GM18861 (cell line): ENCODE measurements at regions not wholly inside any gene's neighbourhood (a gene's known extent, or its start where the extent isn't known, plus 50 kb on each side); places are given as distances from the start of the nearest gene placed in this dataset.
"Not testable (repeated sequence)": the region's sequence is repeated elsewhere in the genome, so short reads cannot be mapped to it uniquely, and the experiment has no call there.

Experiments used
- ATAC-seq: cut with Tn5 transposase; IDR thresholded peaks from one replicate; pipeline ENCODE4 v1.9.1; 2021; ENCODE audit not compliant: unreplicated experiment

DNA sequence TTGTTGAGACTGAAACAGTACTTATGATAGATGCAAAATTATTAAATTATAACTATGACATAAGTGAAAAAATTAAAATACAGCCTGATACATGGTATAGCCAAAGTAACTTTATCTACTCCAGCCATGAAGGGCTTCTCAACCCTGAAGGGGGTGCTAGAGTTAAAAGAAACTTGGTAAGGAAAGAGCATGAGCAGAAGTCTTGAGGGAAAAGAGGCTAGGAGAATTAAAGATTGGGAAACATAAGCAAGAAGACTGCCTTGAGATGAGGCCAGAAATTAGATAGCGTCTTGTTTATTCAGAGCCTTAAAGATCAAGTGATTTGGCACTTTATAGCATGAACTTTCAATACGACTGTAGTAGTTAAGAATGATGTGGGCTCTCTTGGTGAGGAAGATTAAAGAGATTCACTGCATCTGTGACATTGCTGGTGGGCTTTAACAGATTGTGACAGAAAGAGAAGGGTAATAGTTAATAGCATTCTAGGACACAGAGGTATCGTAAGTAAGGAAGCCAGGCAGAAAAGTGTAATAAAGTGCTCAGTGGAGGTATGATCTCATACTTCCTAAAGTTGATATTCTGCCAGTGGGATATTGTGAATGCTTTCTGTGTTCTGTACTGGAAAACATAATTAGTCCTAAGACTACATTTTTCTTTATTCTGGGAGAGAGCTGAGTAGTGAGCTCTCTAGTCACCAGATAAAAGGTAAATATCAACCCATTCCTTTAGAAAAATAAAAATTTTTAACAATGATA, 385.4 kb upstream of the PRR20A start:
- ATAC-seq = no peak

DNA sequence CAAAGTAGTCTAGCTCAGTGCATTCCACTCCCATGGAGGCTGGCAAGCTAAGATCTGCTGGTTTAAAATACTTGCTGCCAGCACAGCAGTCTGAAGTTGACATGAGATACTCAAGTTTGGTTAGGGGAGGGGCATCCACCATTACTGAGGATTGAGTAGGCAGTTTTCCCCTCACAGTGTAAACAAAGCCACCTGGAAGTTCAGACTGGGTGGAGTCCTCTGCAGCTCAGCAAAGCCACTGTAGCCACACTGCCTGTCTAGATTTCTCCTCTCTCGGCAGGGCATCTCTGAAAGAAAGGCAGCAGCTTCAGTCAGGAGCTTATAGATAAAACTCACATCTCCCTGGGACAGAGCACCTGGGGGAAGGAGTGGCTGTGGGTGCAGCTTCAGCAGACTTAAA, 377.4 kb upstream of the PRR20A start:
- ATAC-seq = not testable (repeated sequence)

DNA sequence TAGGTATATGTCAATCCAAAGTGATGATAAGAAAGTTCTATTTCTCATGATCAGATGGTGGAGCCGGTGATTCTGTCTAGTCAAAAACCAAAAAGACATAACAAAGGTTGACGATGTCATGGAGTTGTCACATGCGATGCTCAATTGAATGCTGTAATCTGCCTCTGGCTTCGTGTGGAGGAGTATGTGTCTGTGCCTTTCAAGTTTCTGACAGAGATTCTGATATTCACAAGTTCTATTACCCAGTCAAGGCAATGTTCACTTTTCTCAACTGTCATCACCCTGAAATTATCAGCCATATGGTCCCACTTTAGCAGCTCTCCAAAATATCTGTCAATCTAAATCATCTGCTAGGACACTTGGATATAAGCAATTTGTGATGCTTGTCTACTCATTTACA, 367.6 kb upstream of the PRR20A start:
- ATAC-seq = no peak

DNA sequence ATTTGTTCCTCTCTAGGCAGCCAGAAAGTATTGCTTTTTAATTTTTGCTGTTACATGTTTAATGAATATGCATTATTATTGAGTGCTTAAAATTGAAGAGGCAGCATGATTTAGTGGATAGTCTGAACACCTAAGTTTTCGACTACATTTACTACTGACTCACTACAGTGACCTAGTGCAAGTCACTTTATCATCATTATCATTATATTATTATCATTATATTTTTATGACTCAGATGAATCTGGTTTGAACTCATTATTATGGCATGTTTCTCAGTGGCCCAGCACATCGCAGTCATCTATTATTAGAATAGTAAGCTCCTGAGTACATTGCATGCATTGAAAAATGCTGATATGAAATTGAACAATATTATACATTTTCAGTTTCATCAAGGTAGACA, 351.2 kb upstream of the PRR20A start:
- no peak for ATAC-seq

DNA sequence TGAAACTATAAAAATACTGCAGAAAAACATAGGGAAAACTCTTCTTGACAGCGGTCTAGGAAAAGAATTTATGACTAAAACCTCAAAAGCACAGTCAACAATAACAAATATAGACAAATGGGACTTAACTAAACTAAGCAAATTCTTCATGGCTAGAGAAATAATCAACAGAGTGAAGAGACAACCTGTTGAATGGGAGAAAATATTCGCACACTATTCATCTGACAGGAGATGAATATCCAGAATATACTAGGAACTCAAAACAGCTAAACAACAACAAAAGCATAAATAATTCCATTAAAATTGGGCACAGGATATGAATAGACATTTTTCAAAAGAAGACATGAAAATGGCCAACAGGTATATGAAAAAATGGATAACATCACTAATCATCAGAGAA, 303.6 kb upstream of the PRR20A start:
- no peak for ATAC-seq

DNA sequence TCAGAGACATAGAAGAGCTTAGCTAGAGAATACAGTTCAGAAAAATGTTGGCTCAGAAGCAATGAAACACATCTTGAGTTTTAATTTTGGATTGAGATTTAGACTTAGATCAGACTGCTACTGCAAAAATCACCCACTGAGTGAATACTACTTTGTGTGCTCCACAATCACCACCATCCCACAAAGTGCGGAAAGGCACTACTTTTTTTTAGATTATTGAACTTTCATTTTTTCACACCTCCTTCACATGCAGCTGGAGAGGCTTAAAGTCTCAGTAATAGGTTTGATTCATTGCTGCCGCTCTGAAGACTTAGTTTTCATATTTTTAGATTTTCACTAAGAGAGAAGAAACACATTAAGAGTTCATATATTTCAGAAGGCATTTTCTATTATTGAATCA, 289.9 kb upstream of the PRR20A start:
- ATAC-seq = no peak

DNA sequence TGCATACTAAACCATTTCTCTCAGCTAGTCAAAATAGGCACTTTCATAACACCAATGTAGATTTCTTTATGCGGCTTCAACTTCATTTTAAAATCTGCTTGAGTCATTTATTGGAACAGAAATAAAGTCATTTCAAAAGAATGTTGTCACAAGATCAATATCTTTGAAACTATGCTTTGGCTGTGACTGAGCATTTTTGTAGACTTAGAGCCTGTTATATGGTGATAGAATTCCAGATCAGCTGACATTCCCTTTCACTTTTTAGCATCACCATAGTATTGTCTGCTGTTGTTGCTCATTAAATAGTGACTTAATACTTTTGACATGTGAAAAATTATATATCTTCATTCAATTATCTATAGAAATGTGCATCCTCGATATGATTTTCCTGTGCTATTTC, 279.2 kb upstream of the PRR20A start:
- no peak for ATAC-seq

DNA sequence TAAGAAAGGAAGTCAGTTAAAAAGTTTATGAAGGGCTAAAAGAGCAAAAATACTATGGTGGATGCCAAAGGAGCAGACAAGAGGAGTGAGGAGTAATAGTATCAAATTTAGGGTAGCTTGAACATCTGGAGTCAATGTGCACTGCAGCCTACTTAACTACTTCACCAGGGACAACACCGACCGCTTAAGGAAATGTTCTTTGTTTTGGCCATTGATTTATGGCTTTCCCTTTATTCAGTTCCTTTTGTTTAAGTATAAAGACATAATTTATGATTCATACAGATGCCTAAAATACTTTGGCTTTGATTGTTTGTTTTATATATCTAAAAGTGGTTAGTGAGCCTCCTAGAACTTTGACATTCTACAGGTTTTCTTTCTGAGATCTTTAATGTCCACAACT, 276.3 kb upstream of the PRR20A start:
- ATAC-seq = no peak

GRCh38 chr13:56865416-56865815, 275.3 kb upstream of the PRR20A start:
- ATAC-seq = no peak

- ATAC-seq = no peak
Measured at GRCh38 chr13:56869671-56870070, 271.0 kb upstream of the PRR20A start.

DNA sequence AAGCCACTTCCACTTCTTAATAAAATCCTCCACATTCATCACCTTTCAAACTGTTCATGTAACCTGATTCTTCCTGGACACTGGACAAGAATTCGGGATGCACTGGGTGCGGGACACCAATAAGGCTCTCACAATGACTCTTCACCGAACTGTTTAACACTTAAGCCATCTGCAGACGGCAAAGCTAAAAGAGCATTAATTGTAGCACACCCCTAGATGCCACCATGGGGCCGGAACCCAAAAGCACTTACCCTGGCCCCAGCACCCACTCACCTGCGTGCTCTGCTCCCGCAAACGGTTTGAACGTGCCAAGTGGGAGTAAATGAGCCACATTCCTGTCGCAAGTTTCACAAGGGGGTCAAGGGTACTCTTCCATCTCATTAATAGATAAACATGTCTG, 254.3 kb upstream of the PRR20A start:
- no peak for ATAC-seq

- no peak for ATAC-seq
Measured at GRCh38 chr13:56888455-56888854, 252.3 kb upstream of the PRR20A start.

- no peak for ATAC-seq
Measured at GRCh38 chr13:56893843-56894242, 246.9 kb upstream of the PRR20A start.

GRCh38 chr13:56900549-56901279, 240.0 kb upstream of the PRR20A start:
- no peak for ATAC-seq

GRCh38 chr13:56902276-56902675, 238.4 kb upstream of the PRR20A start:
- no peak for ATAC-seq

DNA sequence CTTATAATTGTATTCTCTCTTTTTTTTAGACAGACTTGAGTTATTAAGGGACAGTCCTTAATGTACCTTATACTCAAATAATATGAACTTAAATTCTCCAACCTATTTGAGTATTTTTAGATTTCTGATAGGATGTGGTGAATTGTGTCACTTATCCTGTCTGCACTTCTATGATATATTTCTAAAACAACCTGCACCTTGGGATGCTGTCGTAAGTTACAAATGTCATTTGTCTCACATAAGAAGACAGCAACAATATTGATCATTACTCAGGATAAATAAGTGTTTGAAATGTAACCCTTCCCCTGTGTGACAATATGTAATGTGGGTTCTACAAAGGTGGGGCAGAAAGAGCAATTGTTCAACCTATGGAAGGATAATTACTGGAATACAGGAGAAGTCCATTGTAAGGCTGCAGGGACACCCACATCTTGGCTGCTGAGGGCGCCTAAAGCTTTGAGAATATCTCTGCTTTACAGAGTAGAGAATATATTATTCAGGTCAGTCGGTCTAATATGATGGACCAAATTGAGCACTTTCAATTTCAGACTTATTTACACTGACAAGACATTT, 236.9 kb upstream of the PRR20A start:
- no peak for ATAC-seq

DNA sequence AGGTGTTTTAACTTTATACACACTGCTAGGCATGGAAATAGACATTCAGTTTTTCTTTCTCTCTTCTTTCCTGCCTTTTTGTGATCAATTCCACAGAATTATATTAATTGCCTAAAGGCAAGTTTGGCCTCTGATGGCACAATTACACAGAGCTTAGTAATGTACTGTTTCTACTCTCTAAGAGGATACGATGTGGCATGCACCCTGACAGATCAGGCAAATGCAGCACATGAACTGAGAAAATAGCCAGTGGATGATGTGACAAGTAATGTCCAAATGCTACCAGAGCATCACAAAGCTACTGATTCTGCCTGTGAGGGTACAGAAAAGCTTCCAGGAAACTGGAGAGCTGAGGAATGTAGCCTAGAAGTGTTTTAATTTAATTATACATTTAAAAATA, 233.8 kb upstream of the PRR20A start:
- no peak for ATAC-seq

DNA sequence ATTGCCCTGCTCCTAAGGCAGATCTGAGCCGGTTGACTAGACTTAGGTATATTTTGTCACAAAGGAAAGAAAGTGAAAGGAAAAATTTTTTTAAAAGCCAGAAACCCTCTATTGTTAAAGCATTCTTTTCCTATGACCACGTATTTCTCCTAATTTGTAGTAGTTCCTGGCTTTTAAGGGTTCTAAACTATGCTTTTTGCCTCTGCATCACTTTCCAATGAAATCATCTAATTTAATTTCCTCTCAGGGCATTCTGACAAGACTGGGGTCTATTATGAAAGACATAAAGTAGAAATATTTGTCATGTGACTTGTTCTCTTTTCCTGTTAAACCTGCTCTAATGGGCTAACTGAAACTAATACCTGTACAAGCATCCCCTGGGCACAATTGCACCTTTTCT, 233.0 kb upstream of the PRR20A start:
- ATAC-seq = no peak

DNA sequence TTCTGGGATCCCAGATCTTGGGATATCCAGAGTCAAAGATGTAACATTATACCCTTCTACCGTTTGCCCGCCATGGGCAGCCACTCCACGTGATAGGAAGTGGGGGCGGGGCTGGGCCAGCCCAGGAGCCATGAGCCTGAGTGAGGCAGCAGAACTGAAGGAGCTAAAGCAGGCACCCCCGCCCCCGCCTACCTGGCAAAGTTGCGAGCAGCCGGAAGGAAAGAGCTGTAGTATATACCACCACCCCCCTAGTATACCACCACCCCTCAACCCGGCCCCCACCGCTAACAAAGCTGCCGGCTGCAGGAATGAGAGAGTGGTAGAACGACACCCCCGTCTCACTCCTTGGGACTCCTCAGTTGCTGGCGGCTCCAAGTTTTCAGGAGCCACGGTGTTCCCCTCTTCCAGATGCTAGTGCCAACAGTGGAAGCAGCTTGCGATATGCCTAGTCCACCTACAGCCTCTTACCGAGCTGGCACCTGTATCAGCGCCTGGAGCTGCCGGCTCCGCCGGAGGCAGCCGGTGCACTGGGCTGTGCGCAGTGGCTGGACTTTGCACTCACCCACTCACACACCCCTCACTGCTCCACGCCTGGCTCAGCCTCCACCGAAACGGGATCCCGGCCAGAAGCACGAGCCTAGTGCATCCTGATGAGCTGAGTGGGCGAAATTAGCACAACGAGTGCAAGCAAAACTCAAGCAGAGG, 230.7 kb upstream of the PRR20A start:
- ATAC-seq = no peak

DNA sequence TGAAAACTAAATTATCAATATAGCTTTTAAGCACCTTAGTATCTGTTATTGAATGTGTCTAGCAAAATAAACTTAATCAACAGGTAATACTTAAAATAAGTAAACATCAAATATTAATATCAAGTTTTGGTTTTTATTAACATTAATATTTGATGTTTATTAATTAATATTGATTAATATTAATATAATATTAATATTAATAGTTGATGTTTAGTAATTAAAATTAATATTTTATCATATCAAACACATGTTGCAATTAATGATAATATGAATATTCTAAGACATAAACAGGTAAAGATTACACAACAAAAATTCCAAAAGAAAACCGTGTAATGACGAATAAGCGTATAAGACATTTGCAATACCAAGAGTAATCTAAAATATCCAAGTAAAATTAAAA, 222.8 kb upstream of the PRR20A start:
- no peak for ATAC-seq

DNA sequence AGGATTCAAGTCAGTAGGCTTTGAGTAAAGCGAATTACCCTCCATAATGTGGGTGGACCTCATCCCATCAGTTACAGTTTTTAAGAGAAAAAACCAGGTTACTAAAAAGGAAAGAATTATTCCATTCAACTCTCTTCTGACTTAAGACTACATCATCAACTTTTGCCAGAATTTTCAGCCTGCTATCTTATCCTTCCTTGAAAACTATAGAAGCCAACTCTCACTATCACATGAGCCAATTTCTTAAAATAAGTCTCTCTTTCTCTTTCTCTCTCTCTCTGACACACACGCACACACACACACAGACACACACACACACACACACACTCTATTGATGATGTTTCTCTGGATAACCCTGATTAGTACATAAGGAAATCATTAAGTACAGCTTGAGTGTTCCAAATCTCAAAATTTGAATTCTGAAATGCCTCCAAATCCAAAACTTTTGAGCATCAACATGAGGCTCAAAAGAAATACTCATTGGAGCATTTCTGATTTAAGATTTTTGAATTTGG, 217.0 kb upstream of the PRR20A start:
- ATAC-seq = no peak

GRCh38 chr13:56924401-56924800, 216.3 kb upstream of the PRR20A start:
- ATAC-seq = no peak
